ENCODE measurements at regions not wholly inside any gene's neighbourhood (a gene's known extent, or its start where the extent isn't known, plus 50 kb on each side); places are given as distances from the start of the nearest gene placed in this dataset.

GRCh38 chr2:236781933-236782816 lies 212.6 kb downstream of the ACKR3 start (continued):
- TF ChIP-seq EP300 (conservative IDR thresholded peaks at IDR 0.05; ENCODE audit: poor library complexity, severe bottlenecking) = no peak
- no peak for TF ChIP-seq POLR2AphosphoS5 (IDR thresholded peaks at IDR 0.05)

DNA sequence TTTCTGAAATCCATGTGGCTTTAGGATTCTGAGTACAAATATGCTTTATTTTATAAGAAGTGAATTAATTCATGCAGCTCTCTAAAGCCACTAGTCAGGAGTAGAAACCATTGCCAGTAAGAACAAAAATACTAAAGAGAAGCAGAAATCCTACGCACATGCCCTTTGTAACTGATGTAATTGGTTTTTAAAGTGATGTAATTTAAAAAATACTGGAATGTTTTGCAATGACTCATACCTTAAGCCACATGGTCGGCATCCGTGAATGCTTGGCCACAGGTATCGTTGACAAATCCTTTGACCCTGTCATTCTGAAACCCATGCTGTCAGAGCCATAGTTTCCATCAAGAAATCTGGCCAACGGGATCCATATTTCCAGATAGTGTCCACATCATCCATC lies 213.3 kb downstream of the ACKR3 start:
- no peaks in the 10 kb centered on the region for H3K9me3 ChIP-seq (ENCODE audit: low read length)
- H3K36me3 ChIP-seq (ENCODE audit: insufficient read depth, low read length) = no peaks in the 10 kb centered on the region
- no peak overlapping the region for H3K4me3 ChIP-seq (ENCODE audit: low read length)
- no peak overlapping the region for H3K9ac ChIP-seq (ENCODE audit: low read length)
- no peaks in the 10 kb centered on the region for H4K20me1 ChIP-seq (ENCODE audit: insufficient read depth)
- TF ChIP-seq RAD21 (conservative IDR thresholded peaks at IDR 0.05) = no peak
- TF ChIP-seq REST (IDR thresholded peaks at IDR 0.05; ENCODE audit: borderline replicate concordance) = no peak
- TF ChIP-seq EZH2 (IDR thresholded peaks at IDR 0.05; ENCODE audit: borderline replicate concordance, insufficient read depth, low read length, poor library complexity, severe bottlenecking) = no peak
- TF ChIP-seq TAF1 (IDR thresholded peaks at IDR 0.05; ENCODE audit: low read depth) = no peak
- TF ChIP-seq, protein P1, sequence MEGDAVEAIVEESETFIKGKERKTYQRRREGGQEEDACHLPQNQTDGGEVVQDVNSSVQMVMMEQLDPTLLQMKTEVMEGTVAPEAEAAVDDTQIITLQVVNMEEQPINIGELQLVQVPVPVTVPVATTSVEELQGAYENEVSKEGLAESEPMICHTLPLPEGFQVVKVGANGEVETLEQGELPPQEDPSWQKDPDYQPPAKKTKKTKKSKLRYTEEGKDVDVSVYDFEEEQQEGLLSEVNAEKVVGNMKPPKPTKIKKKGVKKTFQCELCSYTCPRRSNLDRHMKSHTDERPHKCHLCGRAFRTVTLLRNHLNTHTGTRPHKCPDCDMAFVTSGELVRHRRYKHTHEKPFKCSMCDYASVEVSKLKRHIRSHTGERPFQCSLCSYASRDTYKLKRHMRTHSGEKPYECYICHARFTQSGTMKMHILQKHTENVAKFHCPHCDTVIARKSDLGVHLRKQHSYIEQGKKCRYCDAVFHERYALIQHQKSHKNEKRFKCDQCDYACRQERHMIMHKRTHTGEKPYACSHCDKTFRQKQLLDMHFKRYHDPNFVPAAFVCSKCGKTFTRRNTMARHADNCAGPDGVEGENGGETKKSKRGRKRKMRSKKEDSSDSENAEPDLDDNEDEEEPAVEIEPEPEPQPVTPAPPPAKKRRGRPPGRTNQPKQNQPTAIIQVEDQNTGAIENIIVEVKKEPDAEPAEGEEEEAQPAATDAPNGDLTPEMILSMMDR (IDR thresholded peaks at IDR 0.05; ENCODE audit: poor library complexity, severe bottlenecking) = no peak
- TF ChIP-seq POLR2AphosphoS5 (IDR thresholded peaks at IDR 0.05) = no peak
- no peak for TF ChIP-seq EP300 (conservative IDR thresholded peaks at IDR 0.05; ENCODE audit: poor library complexity, severe bottlenecking)
- no peaks in the 10 kb centered on the region for H3K79me2 ChIP-seq (replicated peaks; ENCODE audit: insufficient read depth, low read length)
- H3K27ac ChIP-seq (ENCODE audit: low read length) = no peak overlapping the region
- H2AFZ ChIP-seq (ENCODE audit: low read depth, low read length) = no peak overlapping the region
- H3F3A ChIP-seq (ENCODE audit: insufficient read depth, low read length, poor library complexity, severe bottlenecking) = no peaks in the 10 kb centered on the region
- H3K9me2 ChIP-seq (ENCODE audit: insufficient read depth, low read length) = no peaks in the 10 kb centered on the region
- H3K4me2 ChIP-seq (ENCODE audit: low read length) = no peak overlapping the region
- H3K27me3 ChIP-seq (ENCODE audit: insufficient read depth, low read depth, low read length) = no peaks in the 10 kb centered on the region

- H2AFZ ChIP-seq (ENCODE audit: low read depth, low read length) = no peak overlapping the region
- no peaks in the 10 kb centered on the region for H3K27me3 ChIP-seq (ENCODE audit: insufficient read depth, low read depth, low read length)
- H3K4me3 ChIP-seq (ENCODE audit: low read length) = no peak overlapping the region
- no peak overlapping the region for H3K9ac ChIP-seq (ENCODE audit: low read length)
- no peak overlapping the region for H3K27ac ChIP-seq (ENCODE audit: low read length)
- no peaks in the 10 kb centered on the region for H3K9me3 ChIP-seq (ENCODE audit: low read length)
- no peaks in the 10 kb centered on the region for H3K9me2 ChIP-seq (ENCODE audit: insufficient read depth, low read length)
- no peaks in the 10 kb centered on the region for H3K36me3 ChIP-seq (ENCODE audit: insufficient read depth, low read length)
- H3K79me2 ChIP-seq (replicated peaks; ENCODE audit: insufficient read depth, low read length) = no peaks in the 10 kb centered on the region
- TF ChIP-seq MXI1 (conservative IDR thresholded peaks at IDR 0.05; ENCODE audit: poor library complexity, severe bottlenecking) (no peak), POLR2AphosphoS5 (IDR thresholded peaks at IDR 0.05) (no peak), EP300 (conservative IDR thresholded peaks at IDR 0.05; ENCODE audit: poor library complexity, severe bottlenecking) (no peak), REST (IDR thresholded peaks at IDR 0.05; ENCODE audit: borderline replicate concordance) (no peak), RAD21 (conservative IDR thresholded peaks at IDR 0.05) (no peak), TAF1 (IDR thresholded peaks at IDR 0.05; ENCODE audit: low read depth) (no peak), EZH2 (IDR thresholded peaks at IDR 0.05; ENCODE audit: borderline replicate concordance, insufficient read depth, low read length, poor library complexity, severe bottlenecking) (no peak), SMC3 (conservative IDR thresholded peaks at IDR 0.05; ENCODE audit: poor library complexity) (no peak)
- TF ChIP-seq, protein P1 (IDR thresholded peaks at IDR 0.05; ENCODE audit: poor library complexity, severe bottlenecking) = no peak
- H4K20me1 ChIP-seq (ENCODE audit: insufficient read depth) = no peaks in the 10 kb centered on the region
- no peaks in the 10 kb centered on the region for H3F3A ChIP-seq (ENCODE audit: insufficient read depth, low read length, poor library complexity, severe bottlenecking)
- no peak overlapping the region for H3K4me2 ChIP-seq (ENCODE audit: low read length)
Measured at GRCh38 chr2:236783417-236784020, 213.9 kb downstream of the ACKR3 start.

Data from neural cell (in vitro differentiated cells).